OCI-M2 (cell line): ENCODE measurements at regions not wholly inside any gene's neighbourhood (a gene's known extent, or its start where the extent isn't known, plus 50 kb on each side); places are given as distances from the start of the nearest gene placed in this dataset.

Source experiments
- DNase-seq: peaks from one replicate; lab custom pipeline; 2025; ENCODE audit not compliant: unreplicated experiment; lab: John Stamatoyannopoulos, UW

- no peak for DNase-seq
Observed at GRCh38 chr4:141576585-141577110, 59.7 kb upstream of the IL15 start.

- DNase-seq = no peak
Observed at GRCh38 chr4:141578451-141578850, 57.9 kb upstream of the IL15 start.

GRCh38 chr4:141580523-141580922 is 55.9 kb upstream of the IL15 start:
- DNase-seq = no peak
